HEK293 (cell line): ENCODE measurements at regions not wholly inside any gene's neighbourhood (a gene's known extent, or its start where the extent isn't known, plus 50 kb on each side); places are given as distances from the start of the nearest gene placed in this dataset.

Experiments used
- CTCF ChIA-PET: fragments of 350-600 bp; formaldehyde crosslinking; extraction: SDS; loops from one replicate; lab custom pipeline; 2021; ENCODE audit warnings: antibody characterized with exemption; lab: Yijun Ruan, JAX
- POLR2A ChIA-PET: fragments of 300-600 bp; formaldehyde crosslinking; extraction: SDS; loops from one replicate; lab custom pipeline; 2020; ENCODE audit warnings: antibody characterized with exemption, inconsistent platforms; lab: Yijun Ruan, JAX
- H3K27ac ChIP-seq: fragments of 200-500 bp; sonication (Bioruptor generic); 2 replicates; pipeline ENCODE4 v1.5.1; 2014; ENCODE audit warnings: low read depth, low read length, control low read depth, inconsistent platforms; ENCODE audit errors: extremely low read depth
- H3K36me3 ChIP-seq, 2 experiments: fragments of 200-500 bp in 1 of 2; sonication (Bioruptor generic) in 1 of 2; 1 replicate in 1 of 2; 2 replicates in 1 of 2; pipeline ENCODE4 v1.5.1; 2014 to 2017; ENCODE audit warnings: inconsistent platforms in 2 of 2, low read length in 2 of 2; ENCODE audit not compliant: control insufficient read depth in 2 of 2, insufficient read depth in 1 of 2
- H3K4me1 ChIP-seq: fragments of 200-500 bp; sonication (Bioruptor generic); 2 replicates; pipeline ENCODE4 v1.5.1; 2014; ENCODE audit warnings: mild to moderate bottlenecking, low read length, inconsistent platforms; ENCODE audit not compliant: control insufficient read depth, insufficient read depth
- H3K4me3 ChIP-seq: 2 replicates; pipeline ENCODE4 v1.5.1; 2011; ENCODE audit warnings: low read depth, mild to moderate bottlenecking, control low read depth, low read length, moderate library complexity
- H3K9me3 ChIP-seq: fragments of 200-500 bp; sonication (Bioruptor generic); 2 replicates; pipeline ENCODE4 v1.5.1; 2014; ENCODE audit warnings: low read depth, low read length, inconsistent platforms; ENCODE audit not compliant: control insufficient read depth, insufficient read depth
- BCL11A ChIP-seq: fragments of 450-650 bp; formaldehyde crosslinking; IDR thresholded peaks from 2 replicates; pipeline ENCODE4 v1.5.1; 2016; ENCODE audit warnings: low read depth, missing biosample characterization, missing genetic modification characterization
- BCL11B ChIP-seq: fragments of 450-650 bp; formaldehyde crosslinking; IDR thresholded peaks from 2 replicates; pipeline ENCODE4 v1.5.1; 2016; ENCODE audit warnings: low read depth, missing biosample characterization, missing genetic modification characterization
- PATZ1 ChIP-seq: fragments of 450-650 bp; formaldehyde crosslinking; IDR thresholded peaks from 2 replicates; pipeline ENCODE4 v1.5.1; 2016; ENCODE audit warnings: missing biosample characterization, missing genetic modification characterization
- PRDM1 ChIP-seq: fragments of 450-650 bp; formaldehyde crosslinking; IDR thresholded peaks from 2 replicates; pipeline ENCODE4; 2016; ENCODE audit warnings: missing biosample characterization, missing genetic modification characterization
- PRDM6 ChIP-seq: fragments of 450-650 bp; formaldehyde crosslinking; IDR thresholded peaks from 2 replicates; pipeline ENCODE4 v1.5.1; 2017; ENCODE audit warnings: missing biosample characterization, missing genetic modification characterization
- RBAK ChIP-seq: fragments of 450-650 bp; formaldehyde crosslinking; IDR thresholded peaks from 2 replicates; pipeline ENCODE4 v1.5.1; 2016; ENCODE audit warnings: missing biosample characterization, missing genetic modification characterization
- ZBTB44 ChIP-seq: fragments of 450-650 bp; IDR thresholded peaks from 2 replicates; pipeline ENCODE4 v1.5.1; 2018; ENCODE audit warnings: missing biosample characterization, mild to moderate bottlenecking, missing genetic modification characterization
- ZFP3 ChIP-seq: fragments of 450-650 bp; formaldehyde crosslinking; IDR thresholded peaks from 2 replicates; pipeline ENCODE4 v1.5.1; 2016; ENCODE audit warnings: low read depth, missing biosample characterization, missing genetic modification characterization
- ZNF211 ChIP-seq: fragments of 450-650 bp; formaldehyde crosslinking; IDR thresholded peaks from 2 replicates; pipeline ENCODE4 v1.5.1; 2016; ENCODE audit warnings: low read depth, missing biosample characterization, missing genetic modification characterization
- ZNF223 ChIP-seq: fragments of 450-650 bp; formaldehyde crosslinking; IDR thresholded peaks from 2 replicates; pipeline ENCODE4 v1.5.1; 2016; ENCODE audit warnings: missing biosample characterization, missing genetic modification characterization
- ZNF292 ChIP-seq: fragments of 450-650 bp; formaldehyde crosslinking; IDR thresholded peaks from 2 replicates; pipeline ENCODE4 v1.5.1; 2016; ENCODE audit warnings: low read depth, missing biosample characterization, missing genetic modification characterization, borderline replicate concordance
- ZNF341 ChIP-seq: fragments of 450-650 bp; formaldehyde crosslinking; IDR thresholded peaks from 2 replicates; pipeline ENCODE4; 2016; ENCODE audit warnings: low read depth, missing biosample characterization, missing genetic modification characterization
- ZNF391 ChIP-seq: fragments of 450-650 bp; formaldehyde crosslinking; IDR thresholded peaks from 2 replicates; pipeline ENCODE4 v1.5.1; 2016; ENCODE audit warnings: low read depth, missing biosample characterization, missing genetic modification characterization, borderline replicate concordance
- ZNF398 ChIP-seq: fragments of 450-650 bp; formaldehyde crosslinking; IDR thresholded peaks from 2 replicates; pipeline ENCODE4 v1.5.1; 2017; ENCODE audit warnings: missing biosample characterization, missing genetic modification characterization
- ZNF518A ChIP-seq: fragments of 450-650 bp; formaldehyde crosslinking; conservative IDR thresholded peaks from 2 replicates; pipeline ENCODE4 v1.5.1; 2016; ENCODE audit warnings: low read depth, missing biosample characterization, missing genetic modification characterization
- ZNF571 ChIP-seq: fragments of 450-650 bp; formaldehyde crosslinking; IDR thresholded peaks from 2 replicates; pipeline ENCODE4 v1.5.0; 2017; ENCODE audit warnings: missing biosample characterization, missing genetic modification characterization
- ZNF776 ChIP-seq: fragments of 450-650 bp; formaldehyde crosslinking; IDR thresholded peaks from 2 replicates; pipeline ENCODE4 v1.5.0; 2017; ENCODE audit warnings: missing biosample characterization, missing genetic modification characterization, borderline replicate concordance
- ZSCAN23 ChIP-seq: fragments of 450-650 bp; formaldehyde crosslinking; IDR thresholded peaks from 2 replicates; pipeline ENCODE4 v1.5.1; 2016; ENCODE audit warnings: missing biosample characterization, missing genetic modification characterization

GRCh38 chr6:98136333-98136732 lies 698.0 kb upstream of the POU3F2 start:
- no peak overlapping the region for H3K27ac ChIP-seq
- TF ChIP-seq ZBTB44 (no peak), ZNF341 (tag by site-specific recombination) (no peak), PRDM1 (tag by site-specific recombination) (no peak), BCL11B (tag by site-specific recombination) (no peak), ZNF391 (tag by site-specific recombination) (no peak), BCL11A (tag by site-specific recombination) (no peak), ZNF518A (no peak), ZNF398 (tag by site-specific recombination) (no peak), PRDM6 (tag by site-specific recombination) (no peak), ZNF223 (tag by site-specific recombination) (no peak), ZNF776 (tag by site-specific recombination) (no peak), PATZ1 (tag by site-specific recombination) (no peak), ZFP3 (tag by site-specific recombination) (no peak), ZNF571 (no peak), ZSCAN23 (no peak), ZNF211 (tag by site-specific recombination) (no peak), RBAK (no peak), ZNF292 (no peak)
- no peaks in the 10 kb centered on the region for H3K4me1 ChIP-seq
- no peaks in the 10 kb centered on the region for H3K9me3 ChIP-seq
- H3K36me3 ChIP-seq: no peaks in the 10 kb centered on the region
- H3K4me3 ChIP-seq: no peak overlapping the region
- ChIA-PET POLR2A (no interaction called here), CTCF (no interaction called here)
